ENCODE measurements at regions not wholly inside any gene's neighbourhood (a gene's known extent, or its start where the extent isn't known, plus 50 kb on each side); places are given as distances from the start of the nearest gene placed in this dataset.
A peak's percentile ranks its signal among the peaks of the same experiment; 100 is the strongest.

GRCh38 chr2:124983595-124983994 is 958.5 kb downstream of the CNTNAP5 start:
- Histone ChIP-seq H3K27me3 (ENCODE audit: low read length) (no peaks in the 10 kb centered on the region), H3K79me2 (ENCODE audit: low read length) (no peaks in the 10 kb centered on the region), H3K36me3 (ENCODE audit: low read depth, low read length) (no peaks in the 10 kb centered on the region), H3K9me2 (replicated peaks; ENCODE audit: low read length) (no peaks in the 10 kb centered on the region), H3K4me3 (ENCODE audit: low read length) (no peak overlapping the region), H3K27ac (ENCODE audit: low read length) (no peak overlapping the region), H3K4me2 (ENCODE audit: low read length) (no peak overlapping the region), H2AFZ (ENCODE audit: low read length) (no peak overlapping the region), H3F3A (ENCODE audit: low read length, unreplicated experiment) (no peaks in the 10 kb centered on the region), H3K9ac (ENCODE audit: low read length) (no peak overlapping the region), H4K20me1 (ENCODE audit: low read length) (no peaks in the 10 kb centered on the region), H3K9me3 (ENCODE audit: low read length) (peaks cover 3% of the 10 kb centered on the region; the same call in 1 of the 2 replicates), H3K4me1 (ENCODE audit: insufficient read depth, low read length) (peaks cover 8% of the 10 kb centered on the region; the same call in 1 of the 2 replicates)
- no TSS peak for BruUV-seq (replicated peaks)
- intact Hi-C loops (cut with micrococcal nuclease), result no loop called here
- CTCF ChIA-PET, result no interaction called here
- no peak for TF ChIP-seq CTCF (conservative IDR thresholded peaks at IDR 0.05; ENCODE audit: low read depth, low read length)
- TF ChIP-seq EZH2phosphoT487 (IDR thresholded peaks at IDR 0.05; ENCODE audit: borderline replicate concordance, low read length), result no peak
- TF ChIP-seq EZH2 (IDR thresholded peaks at IDR 0.05; ENCODE audit: low read length, unreplicated experiment), result no peak
- DNase-seq, result peak; percentile 85
- peak; percentile 61 for ATAC-seq
- POLR2A ChIA-PET (ENCODE audit: unreplicated experiment), result no interaction called here

GRCh38 chr2:124985270-124985669 is 960.2 kb downstream of the CNTNAP5 start:
- intact Hi-C loops (cut with micrococcal nuclease), result no loop called here
- no TSS peak for BruUV-seq (replicated peaks)
- POLR2A ChIA-PET (ENCODE audit: unreplicated experiment), result no interaction called here

More at GRCh38 chr2:124985270-124985669, 960.2 kb downstream of the CNTNAP5 start:
- Histone ChIP-seq H3K27me3 (ENCODE audit: low read length) (no peaks in the 10 kb centered on the region), H3K9me3 (ENCODE audit: low read length) (peaks cover 3% of the 10 kb centered on the region; the same call in 1 of the 2 replicates), H3K9me2 (replicated peaks; ENCODE audit: low read length) (no peaks in the 10 kb centered on the region), H4K20me1 (ENCODE audit: low read length) (no peaks in the 10 kb centered on the region), H3F3A (ENCODE audit: low read length, unreplicated experiment) (no peaks in the 10 kb centered on the region), H3K9ac (ENCODE audit: low read length) (no peak overlapping the region), H3K4me3 (ENCODE audit: low read length) (no peak overlapping the region), H3K4me2 (ENCODE audit: low read length) (no peak overlapping the region), H3K27ac (ENCODE audit: low read length) (no peak overlapping the region), H2AFZ (ENCODE audit: low read length) (no peak overlapping the region), H3K36me3 (ENCODE audit: low read depth, low read length) (no peaks in the 10 kb centered on the region), H3K79me2 (ENCODE audit: low read length) (no peaks in the 10 kb centered on the region), H3K4me1 (ENCODE audit: insufficient read depth, low read length) (peaks cover 8% of the 10 kb centered on the region; the same call in 1 of the 2 replicates)
- TF ChIP-seq EZH2 (IDR thresholded peaks at IDR 0.05; ENCODE audit: low read length, unreplicated experiment) (no peak), EZH2phosphoT487 (IDR thresholded peaks at IDR 0.05; ENCODE audit: borderline replicate concordance, low read length) (no peak), CTCF (conservative IDR thresholded peaks at IDR 0.05; ENCODE audit: low read depth, low read length) (no peak)
- CTCF ChIA-PET, result no interaction called here
- DNase-seq (peak; percentile 4), ATAC-seq (no peak)
